HepG2 (cell line): ENCODE measurements at regions not wholly inside any gene's neighbourhood (a gene's known extent, or its start where the extent isn't known, plus 50 kb on each side); places are given as distances from the start of the nearest gene placed in this dataset.

Experiments used
- ATAC-seq: fragments of 200-7000 bp; cut with Tn5 transposase; 3 replicates; pipeline ENCODE4 v1.9.1; 2020; ENCODE audit warnings: mild to moderate bottlenecking, moderate library complexity
- BruUV-seq: library from RNA; stranded (reverse); fragments of 400-500 nt; replicated peaks from 2 replicates; lab custom pipeline; 2021; lab: Mats Ljungman, UMichigan
- CTCF ChIA-PET: fragments of 300-600 bp; formaldehyde crosslinking; extraction: SDS; loops from one replicate; lab custom pipeline; 2021; ENCODE audit warnings: low total read pairs, inconsistent platforms, low intra/inter-chr PET ratio; lab: Yijun Ruan, JAX
- POLR2A ChIA-PET: fragments of 350-600 bp; sonication (Branson Sonifier 250); formaldehyde crosslinking; loops from one replicate; lab custom pipeline; 2020; ENCODE audit warnings: antibody characterized with exemption, inconsistent platforms; lab: Yijun Ruan, JAX
- DNase-seq: peaks from one replicate; pipeline ENCODE4 v3.0.0-alpha.2; 2015; ENCODE audit warnings: low spot score
- FAIRE-seq: peaks from 3 replicates; lab custom pipeline; 2011; peaks lifted over from hg19 to GRCh38; lab: Jason Lieb, UNC
- H2AFZ ChIP-seq: one replicate; pipeline ENCODE4 v1.6.1; 2011; ENCODE audit warnings: low read length, inconsistent platforms
- H3K27ac ChIP-seq: fragments of 300-600 bp; 3 replicates; pipeline ENCODE4 v1.8.0; 2011; ENCODE audit warnings: mixed run types, mild to moderate bottlenecking, mixed read lengths, low read length, inconsistent platforms; ENCODE audit not compliant: insufficient read depth; ENCODE audit errors: extremely low read length
- H3K27me3 ChIP-seq, 2 experiments: fragments of 200-600 bp in 1 of 2; 2 replicates in 1 of 2; 3 replicates in 1 of 2; pipeline versions ENCODE4 v1.6.0 to v1.8.0; 2011; ENCODE audit warnings: low read length in 2 of 2, mild to moderate bottlenecking in 2 of 2, moderate library complexity in 2 of 2, inconsistent platforms in 1 of 2; ENCODE audit not compliant: insufficient read depth in 2 of 2, control insufficient read depth in 1 of 2
- H3K36me3 ChIP-seq, 2 experiments: fragments of 200-600 bp in 1 of 2; replicated peaks in 1 of 2; 2 replicates in 1 of 2; 3 replicates in 1 of 2; pipeline versions ENCODE4 v1.5.1 to v1.8.0; 2011; ENCODE audit warnings: low read length in 2 of 2, inconsistent platforms in 1 of 2; ENCODE audit not compliant: insufficient read depth in 2 of 2, control insufficient read depth in 1 of 2
- H3K4me1 ChIP-seq: 2 replicates; pipeline ENCODE4 v1.5.1; 2012; ENCODE audit warnings: low read length, inconsistent platforms; ENCODE audit not compliant: insufficient read depth
- H3K4me2 ChIP-seq: 2 replicates; pipeline ENCODE4 v1.6.0; 2011; ENCODE audit warnings: low read depth, low read length, inconsistent platforms
- H3K4me3 ChIP-seq, 3 experiments: fragments of 200-600 bp in 1 of 3; sonication (generic), shearing (Covaris generic) in 1 of 3; replicated peaks in 1 of 3; 2 replicates each; pipeline ENCODE4 v1.5.1; 2011 to 2016; ENCODE audit warnings: low read length in 3 of 3, inconsistent platforms in 2 of 3, low read depth in 2 of 3, mild to moderate bottlenecking in 2 of 3, control low read depth in 1 of 3, mixed read lengths in 1 of 3; ENCODE audit not compliant: insufficient read depth in 1 of 3
- H3K79me2 ChIP-seq: one replicate; pipeline ENCODE4 v1.6.1; 2011; ENCODE audit warnings: low read length, inconsistent platforms; ENCODE audit not compliant: insufficient read depth
- H3K9ac ChIP-seq: 2 replicates; pipeline ENCODE4 v1.6.0; 2011; ENCODE audit warnings: mild to moderate bottlenecking, low read depth, low read length, inconsistent platforms; ENCODE audit not compliant: insufficient read depth
- H3K9me3 ChIP-seq: 2 replicates; pipeline ENCODE4 v1.5.1; 2012; ENCODE audit warnings: mild to moderate bottlenecking, low read length
- H4K20me1 ChIP-seq: 2 replicates; pipeline ENCODE4 v1.6.0; 2011; ENCODE audit warnings: inconsistent platforms, mild to moderate bottlenecking, low read length, moderate library complexity; ENCODE audit not compliant: insufficient read depth
- ARID2 ChIP-seq: sonication (generic); formaldehyde crosslinking; IDR thresholded peaks from 2 replicates; pipeline ENCODE4 v1.8.1; 2022; ENCODE audit warnings: mild to moderate bottlenecking, missing genetic modification reagents, borderline replicate concordance
- DPF2 ChIP-seq: sonication (generic); formaldehyde crosslinking; IDR thresholded peaks from 2 replicates; pipeline ENCODE4 v1.4.0; 2020; ENCODE audit warnings: mild to moderate bottlenecking, low read depth, missing genetic modification reagents, borderline replicate concordance
- EZH2 ChIP-seq: conservative IDR thresholded peaks from 2 replicates; pipeline ENCODE4 v1.6.1; 2012; ENCODE audit warnings: mild to moderate bottlenecking, low read depth, low read length, moderate library complexity
- KDM6A ChIP-seq: IDR thresholded peaks from 2 replicates; pipeline ENCODE4 v1.6.1; 2016; ENCODE audit warnings: low read depth
- MBNL3 ChIP-seq: fragments of 250-450 bp; sonication (Bioruptor Pico); conservative IDR thresholded peaks from 2 replicates; pipeline ENCODE4 v1.8.0; 2022; ENCODE audit warnings: mild to moderate bottlenecking, inconsistent platforms
- MIER3 ChIP-seq: IDR thresholded peaks from 2 replicates; pipeline ENCODE4 v1.6.1; 2016; ENCODE audit warnings: missing compliant biosample characterization, borderline replicate concordance
- MLXIP ChIP-seq: sonication (generic); formaldehyde crosslinking; IDR thresholded peaks from 2 replicates; pipeline ENCODE4 v1.9.0; 2021; ENCODE audit warnings: missing genetic modification reagents, borderline replicate concordance
- RFXANK ChIP-seq: IDR thresholded peaks from 2 replicates; pipeline ENCODE4 v1.6.1; 2016
- SP1 ChIP-seq, 2 experiments: fragments of 450-650 bp in 1 of 2; sonication (generic) in 1 of 2; formaldehyde crosslinking in 1 of 2; IDR thresholded peaks; 2 replicates each; pipeline versions ENCODE4 v1.4.0 to v1.6.1; 2016 to 2020; ENCODE audit warnings: missing genetic modification reagents in 1 of 2
- TGIF2 ChIP-seq: IDR thresholded peaks from 2 replicates; pipeline ENCODE4 v1.6.1; 2016; ENCODE audit warnings: control low read depth, missing compliant biosample characterization
- ZBTB21 ChIP-seq: sonication (generic); formaldehyde crosslinking; IDR thresholded peaks from 2 replicates; pipeline ENCODE4 v1.4.0; 2020; ENCODE audit warnings: missing genetic modification reagents
- ZBTB4 ChIP-seq: sonication (generic); formaldehyde crosslinking; IDR thresholded peaks from 2 replicates; pipeline ENCODE4 v1.4.0; 2020; ENCODE audit warnings: missing genetic modification reagents, mild to moderate bottlenecking, borderline replicate concordance
- ZFP41 ChIP-seq: sonication (generic); formaldehyde crosslinking; IDR thresholded peaks from 2 replicates; pipeline ENCODE4 v1.4.0; 2020; ENCODE audit warnings: mild to moderate bottlenecking, missing genetic modification reagents, borderline replicate concordance
- ZNF253 ChIP-seq: sonication (generic); formaldehyde crosslinking; IDR thresholded peaks from 2 replicates; pipeline ENCODE4 v1.8.0; 2022; ENCODE audit warnings: mild to moderate bottlenecking, missing genetic modification reagents, borderline replicate concordance
- ZNF274 ChIP-seq: sonication (generic); formaldehyde crosslinking; IDR thresholded peaks from 2 replicates; pipeline ENCODE4 v1.5.1; 2020; ENCODE audit warnings: mild to moderate bottlenecking, missing genetic modification reagents
- ZNF280B ChIP-seq: sonication (generic); formaldehyde crosslinking; IDR thresholded peaks from 2 replicates; pipeline ENCODE4 v1.5.0; 2020; ENCODE audit warnings: missing genetic modification reagents, mild to moderate bottlenecking, borderline replicate concordance
- ZNF446 ChIP-seq: sonication (generic); formaldehyde crosslinking; IDR thresholded peaks from 2 replicates; pipeline ENCODE4 v1.5.0; 2020; ENCODE audit warnings: mild to moderate bottlenecking, missing genetic modification reagents
- ZNF740 ChIP-seq: sonication (generic); formaldehyde crosslinking; IDR thresholded peaks from 2 replicates; pipeline ENCODE4 v1.4.0; 2020; ENCODE audit warnings: missing genetic modification reagents
- WGBS: methylation state at CpG from one replicate; pipeline ENCODE4 v1.1.6; 2017; ENCODE audit warnings: low lambda C conversion rate; 5-methylcytosine and 5-hydroxymethylcytosine counted together
- in situ Hi-C: cut with HindIII; loops from 2 replicates; pipeline ENCODE4 v1.10.0; 2017; ENCODE audit warnings: low pct_unique_long_range_greater_than_20kb; ENCODE audit not compliant: extremely low pct_ligation_motif_present
- intact Hi-C: fragments of 100-400 bp; cut with micrococcal nuclease; formaldehyde crosslinking; loops from one replicate; pipeline ENCODE4 v1.10.0; 2022; ENCODE audit not compliant: unreplicated experiment

- no peaks in the 10 kb centered on the region for H3K36me3 ChIP-seq
- in situ Hi-C loops (no loop called here), intact Hi-C loops (no loop called here)
- H3K9me3 ChIP-seq = no peaks in the 10 kb centered on the region
- no peak for FAIRE-seq
- no peak overlapping the region for H3K9ac ChIP-seq
- H3K4me3 ChIP-seq = no peak overlapping the region
- no peak for DNase-seq
- POLR2A ChIA-PET = no interaction called here
- H3K4me2 ChIP-seq = no peak overlapping the region
- 50% methylated on average over 7 of the region's 7 CpGs for WGBS
- H3K27ac ChIP-seq = no peak overlapping the region
- H2AFZ ChIP-seq = no peak overlapping the region
- no peaks in the 10 kb centered on the region for H4K20me1 ChIP-seq
- H3K27me3 ChIP-seq = no peaks in the 10 kb centered on the region
- no peak for ATAC-seq
- no peaks in the 10 kb centered on the region for H3K79me2 ChIP-seq
- CTCF ChIA-PET = no interaction called here
- no peaks in the 10 kb centered on the region for H3K4me1 ChIP-seq
- BruUV-seq = no TSS peak
- TF ChIP-seq SP1 (IDR thresholded peaks at IDR 0.05) (no peak), SP1 (CRISPR knock-in tag; IDR thresholded peaks at IDR 0.05) (no peak), EZH2 (no peak), KDM6A (CRISPR knock-in tag) (no peak), MBNL3 (CRISPR knock-in tag) (no peak), ZNF253 (CRISPR knock-in tag) (no peak), MLXIP (CRISPR knock-in tag) (no peak), DPF2 (CRISPR knock-in tag) (no peak), ZNF446 (CRISPR knock-in tag) (no peak), ZNF740 (CRISPR knock-in tag) (no peak), ZFP41 (CRISPR knock-in tag) (no peak), RFXANK (CRISPR knock-in tag) (no peak), ARID2 (CRISPR knock-in tag) (no peak), TGIF2 (CRISPR knock-in tag) (no peak), ZNF274 (CRISPR knock-in tag) (no peak), ZBTB21 (CRISPR knock-in tag) (no peak), ZBTB4 (CRISPR knock-in tag) (no peak), MIER3 (CRISPR knock-in tag) (no peak), ZNF280B (CRISPR knock-in tag) (no peak)
Measured at GRCh38 chr1:115182012-115182715, 92.9 kb upstream of the TSPAN2 start.
